Endothelial cell of umbilical vein (primary cell): ENCODE measurements at regions not wholly inside any gene's neighbourhood (a gene's known extent, or its start where the extent isn't known, plus 50 kb on each side); places are given as distances from the start of the nearest gene placed in this dataset.

ENCODE experiments used
- BruUV-seq: library from RNA; stranded (reverse); fragments of 400-500 nt; replicated peaks from 2 replicates; lab custom pipeline; 2021; lab: Mats Ljungman, UMichigan
- CTCF ChIA-PET: fragments of 300-600, 350-600 bp; sonication (Branson Sonifier 250); formaldehyde crosslinking; loops from one replicate; lab custom pipeline; 2021; ENCODE audit warnings: antibody characterized with exemption, inconsistent platforms; lab: Charles Lee
- POLR2A ChIA-PET: fragments of 300-600, 350-600 bp; sonication (Branson Sonifier 250); formaldehyde crosslinking; loops from one replicate; lab custom pipeline; 2021; ENCODE audit warnings: antibody characterized with exemption, inconsistent platforms; lab: Charles Lee
- DNase-seq: peaks from one replicate; pipeline ENCODE4 v3.0.0-alpha.2; 2011; ENCODE audit warnings: low read depth, low spot score
- FAIRE-seq: peaks from 2 replicates; lab custom pipeline; 2011; peaks lifted over from hg19 to GRCh38; lab: Jason Lieb, UNC
- H2AFZ ChIP-seq: 2 replicates; pipeline ENCODE4 v1.6.0; 2012; ENCODE audit warnings: low read depth, low read length, control low read depth, inconsistent platforms
- H3K27ac ChIP-seq: 2 replicates; pipeline ENCODE4 v1.5.1; 2011; ENCODE audit warnings: low read depth, mild to moderate bottlenecking, control low read depth, low read length, moderate library complexity; ENCODE audit not compliant: insufficient read depth
- H3K27me3 ChIP-seq, 2 experiments: 2 replicates each; pipeline versions ENCODE4 v1.6.0 to v1.6.1; 2011; ENCODE audit warnings: low read length in 2 of 2, mixed read lengths in 1 of 2; ENCODE audit not compliant: control insufficient read depth in 2 of 2, insufficient read depth in 2 of 2
- H3K36me3 ChIP-seq, 2 experiments: 2 replicates in 1 of 2; 3 replicates in 1 of 2; pipeline ENCODE4 v1.5.1; 2011; ENCODE audit warnings: low read length in 2 of 2, mild to moderate bottlenecking in 1 of 2, moderate library complexity in 1 of 2; ENCODE audit not compliant: control insufficient read depth in 2 of 2, insufficient read depth in 2 of 2; ENCODE audit errors: extremely low read depth in 1 of 2
- H3K4me1 ChIP-seq: 3 replicates; pipeline ENCODE4 v1.5.1; 2011; ENCODE audit warnings: mild to moderate bottlenecking, low read length; ENCODE audit not compliant: control insufficient read depth, insufficient read depth; ENCODE audit errors: extremely low read depth
- H3K4me2 ChIP-seq: 2 replicates; pipeline ENCODE4 v1.6.1; 2011; ENCODE audit warnings: low read length, control low read depth, mixed read lengths; ENCODE audit not compliant: insufficient read depth
- H3K4me3 ChIP-seq, 3 experiments: fragments of 200-600 bp in 1 of 3; sonication (generic), shearing (Covaris generic) in 1 of 3; replicated peaks in 1 of 3; 2 replicates each; pipeline ENCODE4 v1.5.1; 2011 to 2016; ENCODE audit warnings: control low read depth in 3 of 3, low read length in 3 of 3, mild to moderate bottlenecking in 2 of 3, inconsistent platforms in 1 of 3, low read depth in 1 of 3, moderate library complexity in 1 of 3; ENCODE audit not compliant: insufficient read depth in 1 of 3
- H3K79me2 ChIP-seq: 2 replicates; pipeline ENCODE4 v1.6.0; 2012; ENCODE audit warnings: low read length, inconsistent platforms; ENCODE audit not compliant: control insufficient read depth, insufficient read depth
- H3K9ac ChIP-seq: replicated peaks from 2 replicates; pipeline ENCODE3; 2011; ENCODE audit warnings: low read length, control low read depth; ENCODE audit not compliant: insufficient read depth; ENCODE audit errors: extremely low read depth
- H3K9me1 ChIP-seq: replicated peaks from 3 replicates; pipeline ENCODE4 v1.6.0; 2011; ENCODE audit warnings: mild to moderate bottlenecking, low read length; ENCODE audit not compliant: control insufficient read depth, insufficient read depth; ENCODE audit errors: extremely low read depth
- H3K9me3 ChIP-seq: replicated peaks from 2 replicates; pipeline ENCODE4 v1.5.1; 2012; ENCODE audit warnings: low read length, inconsistent platforms; ENCODE audit not compliant: control insufficient read depth, insufficient read depth
- H4K20me1 ChIP-seq: replicated peaks from 2 replicates; pipeline ENCODE3; 2011; ENCODE audit warnings: mild to moderate bottlenecking, low read length; ENCODE audit not compliant: control insufficient read depth, insufficient read depth; ENCODE audit errors: extremely low read depth
- EZH2 ChIP-seq: IDR thresholded peaks from 2 replicates; pipeline ENCODE4 v1.6.1; 2012; ENCODE audit warnings: borderline replicate concordance, low read depth, mild to moderate bottlenecking, moderate library complexity, low read length, inconsistent platforms; ENCODE audit not compliant: severe bottlenecking
- FOS ChIP-seq: IDR thresholded peaks from 2 replicates; pipeline ENCODE4 v1.6.1; 2011; ENCODE audit warnings: mild to moderate bottlenecking, low read length, moderate library complexity, borderline replicate concordance; ENCODE audit not compliant: insufficient read depth
- GATA2 ChIP-seq: IDR thresholded peaks from 2 replicates; pipeline ENCODE4 v1.7.0; 2011; ENCODE audit warnings: low read depth, mild to moderate bottlenecking, moderate library complexity, mixed read lengths, low read length; ENCODE audit not compliant: insufficient read length, insufficient read depth
- JUN ChIP-seq: IDR thresholded peaks from 2 replicates; pipeline ENCODE4 v1.6.1; 2011; ENCODE audit warnings: borderline replicate concordance, low read depth; ENCODE audit not compliant: insufficient read length, insufficient read depth
- MYC ChIP-seq: IDR thresholded peaks from one replicate; pipeline ENCODE4 v1.6.1; 2011; ENCODE audit warnings: mild to moderate bottlenecking, low read depth, low read length
- POLR2A ChIP-seq: IDR thresholded peaks from 2 replicates; pipeline ENCODE4 v1.6.1; 2012; ENCODE audit warnings: low read depth, mild to moderate bottlenecking, control low read depth, low read length
- POLR2AphosphoS5 ChIP-seq: IDR thresholded peaks from 2 replicates; pipeline ENCODE4 v1.6.1; 2012; ENCODE audit warnings: low read depth, mild to moderate bottlenecking, control low read depth, low read length, moderate library complexity; ENCODE audit not compliant: insufficient read depth
- dilution Hi-C: fragments of 300-500 bp; cut with MboI; formaldehyde crosslinking; loops from one replicate; pipeline ENCODE4 v1.15.0; 2019; ENCODE audit warnings: low sequenced_read_pairs; ENCODE audit not compliant: extremely low pct_ligation_motif_present
- intact Hi-C: fragments of 100-400 bp; cut with micrococcal nuclease; formaldehyde crosslinking; loops from one replicate; pipeline ENCODE4 v1.10.0; 2022
- TF ChIP-seq, protein P1 (sequence below): IDR thresholded peaks from 2 replicates; pipeline ENCODE4 v1.6.1; 2011; ENCODE audit not compliant: insufficient read depth, insufficient read length
- TF ChIP-seq, protein P2 (sequence below), 2 donors: IDR thresholded peaks; 1 replicate in 1 of 2; 2 replicates in 1 of 2; pipeline ENCODE4 v1.5.1; 2011; ENCODE audit warnings: low read length in 2 of 2, mild to moderate bottlenecking in 2 of 2, moderate library complexity in 2 of 2, control low read depth in 1 of 2, inconsistent platforms in 1 of 2, low read depth in 1 of 2; ENCODE audit not compliant: insufficient read depth in 1 of 2; ENCODE audit errors: extremely low read depth in 1 of 2

DNA sequence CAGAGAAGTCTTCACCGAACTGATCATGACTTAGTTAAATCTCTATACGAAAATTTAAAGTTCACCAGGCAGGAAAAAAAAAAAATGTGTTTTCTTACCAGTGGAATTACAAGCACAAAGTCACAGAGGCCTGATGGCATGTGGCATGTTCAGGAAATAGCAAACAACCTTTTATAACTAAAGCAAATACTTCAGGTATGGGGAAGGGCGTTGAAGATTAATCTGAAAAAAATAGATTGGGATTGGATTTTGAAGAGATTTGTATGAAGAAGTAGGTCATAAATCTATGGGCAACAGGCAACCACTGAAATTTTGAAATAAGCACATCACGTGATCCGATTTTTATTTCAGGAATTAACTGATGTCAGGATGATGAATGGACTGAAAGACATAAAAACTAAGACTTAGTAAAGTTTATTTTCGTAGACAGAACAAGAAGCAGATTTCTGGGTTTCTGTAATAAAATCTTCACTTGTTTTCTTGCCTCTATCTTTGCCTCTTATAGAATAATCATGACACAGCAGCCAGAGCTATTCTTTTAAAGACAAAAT lies 295.9 kb upstream of the ADGRL4 start:
- Histone ChIP-seq H3K36me3 (no peaks in the 10 kb centered on the region), H3K4me3 (no peak overlapping the region), H3K27ac (no peak overlapping the region), H3K9me1 (no peaks in the 10 kb centered on the region), H3K79me2 (no peaks in the 10 kb centered on the region), H2AFZ (no peak overlapping the region), H3K4me2 (no peak overlapping the region), H3K27me3 (no peaks in the 10 kb centered on the region), H3K9ac (no peak overlapping the region), H4K20me1 (no peaks in the 10 kb centered on the region), H3K9me3 (no peaks in the 10 kb centered on the region), H3K4me1 (no peaks in the 10 kb centered on the region)
- dilution Hi-C loops = no loop called here
- ChIA-PET CTCF (interaction anchor here (1.0 to 1.2 kb wide), 2 partner anchors 18 to 34 kb away, joined by 3 read pairs; no protein-coding TSS in a partner anchor), POLR2A (no interaction called here)
- no TSS peak for BruUV-seq
- intact Hi-C loops = no loop called here
- DNase-seq (no peak), FAIRE-seq (no peak)
- TF ChIP-seq, protein P1, sequence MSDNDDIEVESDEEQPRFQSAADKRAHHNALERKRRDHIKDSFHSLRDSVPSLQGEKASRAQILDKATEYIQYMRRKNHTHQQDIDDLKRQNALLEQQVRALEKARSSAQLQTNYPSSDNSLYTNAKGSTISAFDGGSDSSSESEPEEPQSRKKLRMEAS = no peak
- TF ChIP-seq GATA2 (no peak), POLR2A (no peak), FOS (no peak), JUN (no peak), MYC (no peak), POLR2AphosphoS5 (no peak), EZH2 (no peak)
- TF ChIP-seq, protein P2, sequence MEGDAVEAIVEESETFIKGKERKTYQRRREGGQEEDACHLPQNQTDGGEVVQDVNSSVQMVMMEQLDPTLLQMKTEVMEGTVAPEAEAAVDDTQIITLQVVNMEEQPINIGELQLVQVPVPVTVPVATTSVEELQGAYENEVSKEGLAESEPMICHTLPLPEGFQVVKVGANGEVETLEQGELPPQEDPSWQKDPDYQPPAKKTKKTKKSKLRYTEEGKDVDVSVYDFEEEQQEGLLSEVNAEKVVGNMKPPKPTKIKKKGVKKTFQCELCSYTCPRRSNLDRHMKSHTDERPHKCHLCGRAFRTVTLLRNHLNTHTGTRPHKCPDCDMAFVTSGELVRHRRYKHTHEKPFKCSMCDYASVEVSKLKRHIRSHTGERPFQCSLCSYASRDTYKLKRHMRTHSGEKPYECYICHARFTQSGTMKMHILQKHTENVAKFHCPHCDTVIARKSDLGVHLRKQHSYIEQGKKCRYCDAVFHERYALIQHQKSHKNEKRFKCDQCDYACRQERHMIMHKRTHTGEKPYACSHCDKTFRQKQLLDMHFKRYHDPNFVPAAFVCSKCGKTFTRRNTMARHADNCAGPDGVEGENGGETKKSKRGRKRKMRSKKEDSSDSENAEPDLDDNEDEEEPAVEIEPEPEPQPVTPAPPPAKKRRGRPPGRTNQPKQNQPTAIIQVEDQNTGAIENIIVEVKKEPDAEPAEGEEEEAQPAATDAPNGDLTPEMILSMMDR (IDR thresholded peaks at IDR 0.05; ENCODE audit: extremely low read depth in 1 of 2, insufficient read depth in 1 of 2, low read depth in 1 of 2, low read length in 2 of 2) = no peak
